Uterus (tissue), 2 donors: ENCODE measurements at regions not wholly inside any gene's neighbourhood (a gene's known extent, or its start where the extent isn't known, plus 50 kb on each side); places are given as distances from the start of the nearest gene placed in this dataset.

ENCODE experiments used
- POLR2A ChIP-seq, 2 donors: fragments of 450-650 bp; IDR thresholded peaks; one replicate each; pipeline ENCODE4 v1.6.1; 2016; ENCODE audit warnings: antibody characterized with exemption in 2 of 2, mild to moderate bottlenecking in 1 of 2, moderate library complexity in 1 of 2
- TF ChIP-seq, protein P1 (sequence below), 4 experiments: fragments of 200-600 bp in 2 of 4; fragments of 450-650 bp in 2 of 4; sonication (generic) in 2 of 4; IDR thresholded peaks; one replicate each; pipeline ENCODE4 v1.5.1; 2016 to 2019; ENCODE audit warnings: antibody characterized with exemption in 4 of 4, mild to moderate bottlenecking in 2 of 4, moderate library complexity in 1 of 4

DNA sequence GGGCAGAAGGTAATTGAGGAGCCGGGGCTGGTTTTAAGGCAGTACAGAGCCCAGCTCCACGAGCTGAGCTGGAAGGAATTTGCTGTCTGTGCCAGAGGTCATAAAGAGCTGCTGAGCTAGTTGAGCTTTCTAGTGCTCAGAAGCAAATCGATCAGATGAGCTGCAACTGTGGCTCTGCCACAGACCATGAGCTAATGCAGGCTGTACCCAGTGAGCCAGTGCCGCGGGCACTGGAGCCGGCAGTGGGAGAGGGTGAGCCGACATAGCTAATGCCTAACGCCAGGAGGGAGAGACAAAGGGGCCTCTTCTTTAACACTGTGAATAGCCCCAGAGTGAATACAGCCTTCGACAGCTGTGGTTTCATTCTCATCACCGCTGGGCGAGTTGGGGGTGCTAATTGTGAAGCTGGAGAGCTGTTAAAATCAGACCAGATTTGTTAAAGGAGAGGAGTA is 410.1 kb upstream of the TCF4 start:
- TF ChIP-seq, protein P1, sequence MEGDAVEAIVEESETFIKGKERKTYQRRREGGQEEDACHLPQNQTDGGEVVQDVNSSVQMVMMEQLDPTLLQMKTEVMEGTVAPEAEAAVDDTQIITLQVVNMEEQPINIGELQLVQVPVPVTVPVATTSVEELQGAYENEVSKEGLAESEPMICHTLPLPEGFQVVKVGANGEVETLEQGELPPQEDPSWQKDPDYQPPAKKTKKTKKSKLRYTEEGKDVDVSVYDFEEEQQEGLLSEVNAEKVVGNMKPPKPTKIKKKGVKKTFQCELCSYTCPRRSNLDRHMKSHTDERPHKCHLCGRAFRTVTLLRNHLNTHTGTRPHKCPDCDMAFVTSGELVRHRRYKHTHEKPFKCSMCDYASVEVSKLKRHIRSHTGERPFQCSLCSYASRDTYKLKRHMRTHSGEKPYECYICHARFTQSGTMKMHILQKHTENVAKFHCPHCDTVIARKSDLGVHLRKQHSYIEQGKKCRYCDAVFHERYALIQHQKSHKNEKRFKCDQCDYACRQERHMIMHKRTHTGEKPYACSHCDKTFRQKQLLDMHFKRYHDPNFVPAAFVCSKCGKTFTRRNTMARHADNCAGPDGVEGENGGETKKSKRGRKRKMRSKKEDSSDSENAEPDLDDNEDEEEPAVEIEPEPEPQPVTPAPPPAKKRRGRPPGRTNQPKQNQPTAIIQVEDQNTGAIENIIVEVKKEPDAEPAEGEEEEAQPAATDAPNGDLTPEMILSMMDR (IDR thresholded peaks at IDR 0.05) = no peak
- TF ChIP-seq POLR2A (IDR thresholded peaks at IDR 0.05) = no peak
